GM12875 (cell line): ENCODE measurements at regions not wholly inside any gene's neighbourhood (a gene's known extent, or its start where the extent isn't known, plus 50 kb on each side); places are given as distances from the start of the nearest gene placed in this dataset.

Experiments
- H3K4me3 ChIP-seq: one replicate; pipeline ENCODE4 v1.5.1; 2011; ENCODE audit warnings: low read depth, low read length, control low read depth
- TF ChIP-seq, protein P1 (sequence below): IDR thresholded peaks from 2 replicates; pipeline ENCODE4 v1.5.1; 2011; ENCODE audit warnings: low read depth, mild to moderate bottlenecking, control low read depth, inconsistent platforms, low read length, moderate library complexity, borderline replicate concordance; ENCODE audit not compliant: insufficient read depth

DNA sequence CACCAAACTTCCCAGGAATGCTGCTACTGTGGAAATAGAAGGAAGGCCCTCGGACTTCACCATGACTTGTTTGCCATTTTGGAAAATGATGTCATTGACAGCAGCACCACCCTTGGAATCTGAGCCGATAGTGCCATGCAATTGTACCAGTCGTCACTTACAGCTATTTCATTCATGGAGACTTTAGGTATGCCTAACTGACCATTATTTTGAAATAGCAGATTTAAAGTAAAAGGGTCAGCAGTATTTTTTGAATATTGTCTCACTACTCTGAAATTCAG is 66.0 kb upstream of the ARL8B start:
- H3K4me3 ChIP-seq = no peak overlapping the region
- TF ChIP-seq, protein P1, sequence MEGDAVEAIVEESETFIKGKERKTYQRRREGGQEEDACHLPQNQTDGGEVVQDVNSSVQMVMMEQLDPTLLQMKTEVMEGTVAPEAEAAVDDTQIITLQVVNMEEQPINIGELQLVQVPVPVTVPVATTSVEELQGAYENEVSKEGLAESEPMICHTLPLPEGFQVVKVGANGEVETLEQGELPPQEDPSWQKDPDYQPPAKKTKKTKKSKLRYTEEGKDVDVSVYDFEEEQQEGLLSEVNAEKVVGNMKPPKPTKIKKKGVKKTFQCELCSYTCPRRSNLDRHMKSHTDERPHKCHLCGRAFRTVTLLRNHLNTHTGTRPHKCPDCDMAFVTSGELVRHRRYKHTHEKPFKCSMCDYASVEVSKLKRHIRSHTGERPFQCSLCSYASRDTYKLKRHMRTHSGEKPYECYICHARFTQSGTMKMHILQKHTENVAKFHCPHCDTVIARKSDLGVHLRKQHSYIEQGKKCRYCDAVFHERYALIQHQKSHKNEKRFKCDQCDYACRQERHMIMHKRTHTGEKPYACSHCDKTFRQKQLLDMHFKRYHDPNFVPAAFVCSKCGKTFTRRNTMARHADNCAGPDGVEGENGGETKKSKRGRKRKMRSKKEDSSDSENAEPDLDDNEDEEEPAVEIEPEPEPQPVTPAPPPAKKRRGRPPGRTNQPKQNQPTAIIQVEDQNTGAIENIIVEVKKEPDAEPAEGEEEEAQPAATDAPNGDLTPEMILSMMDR = no peak

DNA sequence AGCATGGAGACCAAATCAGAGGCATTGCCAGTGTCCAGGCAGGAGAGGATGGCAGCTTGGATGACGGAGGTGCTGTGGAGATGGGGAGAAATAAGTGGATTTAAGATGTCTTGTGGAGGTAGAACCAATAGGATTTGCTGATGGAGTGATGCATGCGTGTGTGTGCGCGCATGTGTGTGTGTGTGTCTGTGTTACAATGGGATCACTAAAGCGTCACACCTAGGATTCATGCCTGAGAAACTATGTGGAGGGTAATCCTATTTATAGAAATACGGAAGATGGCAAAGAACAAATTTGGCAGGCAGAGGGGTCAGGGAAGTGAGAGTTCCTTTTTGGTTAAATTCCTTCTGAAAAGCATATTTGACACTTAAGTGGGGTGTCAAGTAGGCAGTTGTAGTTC is 64.8 kb upstream of the ARL8B start:
- TF ChIP-seq, protein P1 = no peak
- no peak overlapping the region for H3K4me3 ChIP-seq

DNA sequence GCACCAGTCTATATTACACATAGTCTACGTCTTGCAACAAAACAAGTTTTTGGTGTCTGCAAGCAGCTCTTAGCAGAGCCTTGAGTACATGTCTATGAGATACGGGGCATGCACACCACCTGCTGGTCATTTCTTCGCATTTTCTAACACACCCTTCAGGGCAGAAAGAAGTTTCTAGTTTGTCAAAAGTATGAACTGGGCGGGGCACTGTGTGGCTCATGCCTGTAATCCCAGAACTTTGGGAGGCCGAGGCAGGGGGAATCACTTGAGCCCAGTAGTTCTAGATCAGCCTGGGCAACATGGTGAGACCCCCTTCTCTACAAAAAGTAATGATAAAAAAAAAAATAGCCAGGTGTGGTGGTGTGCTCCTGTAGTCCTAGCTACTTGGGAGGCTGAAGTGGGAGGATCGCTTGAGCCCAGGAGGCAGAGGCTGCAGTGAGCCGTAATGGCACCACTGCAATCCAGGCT is 64.2 kb upstream of the ARL8B start:
- no peak overlapping the region for H3K4me3 ChIP-seq
- TF ChIP-seq, protein P1 = peak; percentile 60

DNA sequence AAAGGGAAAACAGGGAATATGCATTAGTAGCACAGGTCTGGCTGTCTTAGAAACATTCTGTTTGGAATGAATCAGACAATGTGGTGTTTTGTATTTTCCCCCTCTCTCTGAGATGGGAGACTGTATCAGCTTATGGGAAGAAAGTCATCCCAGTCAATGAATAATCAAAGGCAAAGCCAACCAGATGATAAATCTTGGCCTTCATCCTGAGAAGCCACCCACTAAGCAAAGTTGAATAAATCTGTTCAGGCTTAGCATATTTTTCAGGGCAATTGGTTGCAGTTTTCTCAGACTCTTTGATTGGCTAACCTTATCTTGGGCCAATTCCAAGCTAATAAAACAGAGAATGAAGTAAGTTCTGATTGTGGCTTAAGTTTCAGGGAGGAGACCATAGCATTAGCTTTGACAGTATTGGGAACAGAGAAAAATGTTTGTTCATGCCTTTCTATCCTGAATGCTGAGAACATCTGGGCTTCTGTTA is 63.6 kb upstream of the ARL8B start:
- H3K4me3 ChIP-seq = no peak overlapping the region
- TF ChIP-seq, protein P1 = no peak

DNA sequence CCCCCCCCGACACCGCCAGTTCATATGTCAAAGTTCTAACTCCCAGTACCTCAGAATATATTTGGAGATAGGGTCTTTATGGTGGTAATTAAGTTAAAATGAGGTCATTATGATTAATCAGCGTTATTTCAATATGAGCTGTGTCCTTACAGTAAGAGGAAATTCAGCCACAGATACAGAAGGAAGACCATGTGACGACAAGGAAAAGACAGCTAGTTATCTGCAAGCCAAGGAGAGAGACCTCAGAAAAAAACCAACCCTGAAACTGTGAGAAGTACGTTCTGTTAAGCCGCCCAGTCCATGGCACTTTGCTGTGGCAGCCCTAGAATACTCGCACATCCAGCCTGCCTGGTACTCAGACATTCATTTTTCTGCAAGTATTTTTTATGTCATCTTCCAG is 62.3 kb upstream of the ARL8B start:
- TF ChIP-seq, protein P1 = no peak
- no peak overlapping the region for H3K4me3 ChIP-seq

DNA sequence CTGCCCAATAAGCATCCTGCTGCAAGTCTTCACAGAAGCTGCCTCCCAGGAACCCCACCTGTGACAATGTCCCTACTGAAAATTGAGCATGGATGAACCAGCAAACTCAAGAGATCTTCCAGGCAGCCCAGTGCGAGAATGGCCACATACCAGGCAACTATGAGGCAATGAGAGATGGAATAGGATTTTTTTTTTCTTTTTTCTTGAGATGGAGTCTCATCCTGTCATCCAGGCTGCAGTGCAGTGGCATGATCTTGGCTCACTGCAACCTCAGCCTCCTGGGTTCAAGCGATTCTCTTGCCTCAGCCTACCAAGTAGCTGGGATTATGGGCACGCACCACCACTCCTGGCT is 60.9 kb upstream of the ARL8B start:
- TF ChIP-seq, protein P1 = no peak
- no peak overlapping the region for H3K4me3 ChIP-seq

DNA sequence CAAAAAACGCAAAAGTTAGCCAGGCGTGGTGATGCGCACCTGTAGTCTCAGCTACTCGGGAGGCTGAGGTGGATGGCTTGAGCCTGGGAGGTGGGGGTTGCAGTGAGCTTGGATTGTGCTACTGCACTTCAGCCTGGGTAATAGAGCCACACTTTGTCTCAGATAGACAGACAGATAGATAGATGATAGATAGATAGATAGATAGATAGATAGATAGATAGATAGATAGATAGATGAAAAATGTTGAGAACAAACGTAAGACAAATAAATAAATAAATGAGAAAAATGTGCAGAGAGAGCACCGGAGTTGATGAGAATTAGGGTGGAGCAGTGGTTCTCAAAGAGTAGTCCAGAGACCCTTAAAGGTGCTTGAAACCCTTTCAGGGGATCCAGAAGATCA is 58.4 kb upstream of the ARL8B start:
- no peak overlapping the region for H3K4me3 ChIP-seq
- TF ChIP-seq, protein P1 = no peak
